KMS-11 (cell line): ENCODE measurements at regions not wholly inside any gene's neighbourhood (a gene's known extent, or its start where the extent isn't known, plus 50 kb on each side); places are given as distances from the start of the nearest gene placed in this dataset.

Experiments used
- H2AFZ ChIP-seq: fragments of 200-600 bp; sonication (generic); 2 replicates; pipeline ENCODE4 v1.6.1; 2016; ENCODE audit warnings: antibody characterized with exemption, mixed run types, low read depth
- H3K27ac ChIP-seq: fragments of 200-600 bp; sonication (generic); 2 replicates; pipeline ENCODE4 v1.6.1; 2016; ENCODE audit warnings: mild to moderate bottlenecking, mixed run types
- H3K27me3 ChIP-seq: fragments of 200-600 bp; sonication (generic); 2 replicates; pipeline ENCODE4 v1.6.1; 2017; ENCODE audit warnings: mild to moderate bottlenecking, low read depth, mixed run types, moderate library complexity; ENCODE audit not compliant: insufficient read depth
- H3K36me3 ChIP-seq: fragments of 200-600 bp; sonication (generic); 2 replicates; pipeline ENCODE4 v1.6.1; 2017; ENCODE audit warnings: mild to moderate bottlenecking, mixed run types; ENCODE audit not compliant: insufficient read depth
- H3K4me1 ChIP-seq: fragments of 200-600 bp; sonication (generic); 2 replicates; pipeline ENCODE4 v1.6.1; 2016; ENCODE audit warnings: mild to moderate bottlenecking, low read depth, mixed run types; ENCODE audit not compliant: poor library complexity, severe bottlenecking
- H3K4me2 ChIP-seq: fragments of 200-600 bp; sonication (generic); 2 replicates; pipeline ENCODE4 v1.7.0; 2016; ENCODE audit warnings: mild to moderate bottlenecking, mixed run types
- H3K4me3 ChIP-seq: fragments of 200-600 bp; sonication (generic); IDR thresholded peaks from 2 replicates; pipeline ENCODE4 v1.6.1; 2017; ENCODE audit warnings: low read depth, low read length, mixed read lengths; ENCODE audit not compliant: insufficient read depth
- H3K79me2 ChIP-seq: fragments of 200-600 bp; sonication (generic); 2 replicates; pipeline ENCODE4 v1.6.1; 2016; ENCODE audit warnings: low read depth, mixed run types; ENCODE audit not compliant: insufficient read depth
- H3K9ac ChIP-seq: fragments of 200-600 bp; sonication (generic); 2 replicates; pipeline ENCODE4 v1.6.1; 2016; ENCODE audit warnings: mild to moderate bottlenecking, mixed run types
- H4K20me1 ChIP-seq: fragments of 200-600 bp; sonication (generic); 2 replicates; pipeline ENCODE4 v1.6.1; 2016; ENCODE audit warnings: mild to moderate bottlenecking, mixed run types; ENCODE audit not compliant: insufficient read depth
- CTCF ChIP-seq: fragments of 200-600 bp; sonication (generic); conservative IDR thresholded peaks from 2 replicates; pipeline ENCODE4 v1.6.1; 2017; ENCODE audit warnings: low read depth, mild to moderate bottlenecking, antibody characterized with exemption, low read length, moderate library complexity, mixed read lengths

GRCh38 chr14:38950676-38951075 is 152.4 kb downstream of the SEC23A start:
- no peaks in the 10 kb centered on the region for H3K27me3 ChIP-seq
- H3K4me1 ChIP-seq: no peaks in the 10 kb centered on the region
- no peaks in the 10 kb centered on the region for H3K36me3 ChIP-seq
- H4K20me1 ChIP-seq: no peaks in the 10 kb centered on the region
- H3K27ac ChIP-seq: no peak overlapping the region
- H2AFZ ChIP-seq: no peak overlapping the region
- H3K79me2 ChIP-seq: no peaks in the 10 kb centered on the region
- TF ChIP-seq CTCF: no peak
- no peak overlapping the region for H3K4me2 ChIP-seq
- H3K4me3 ChIP-seq: no peak overlapping the region
- H3K9ac ChIP-seq: no peak overlapping the region

DNA sequence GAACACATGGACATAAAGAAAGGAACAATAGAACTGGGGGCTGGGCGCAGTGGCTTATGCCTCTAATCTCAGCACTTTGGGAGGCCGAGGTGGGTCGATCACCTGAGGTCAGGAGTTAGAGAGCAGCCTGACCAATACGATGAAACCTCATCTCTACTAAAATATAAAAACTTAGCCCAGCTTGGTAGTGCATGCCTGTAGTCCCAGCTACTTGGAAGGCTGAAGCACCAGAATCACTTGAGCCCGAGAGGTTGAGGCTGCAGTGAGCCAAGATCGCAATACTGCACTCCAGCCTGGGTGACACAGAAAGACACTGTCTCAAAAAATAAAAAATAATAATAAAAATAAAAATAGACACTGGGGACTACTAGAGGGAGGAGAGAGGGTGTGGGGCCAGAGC is 154.5 kb downstream of the SEC23A start:
- Histone ChIP-seq H3K9ac (no peak overlapping the region), H2AFZ (no peak overlapping the region), H3K4me3 (no peak overlapping the region), H3K27me3 (no peaks in the 10 kb centered on the region), H3K4me1 (no peaks in the 10 kb centered on the region), H3K79me2 (no peaks in the 10 kb centered on the region), H3K36me3 (no peaks in the 10 kb centered on the region), H3K4me2 (no peak overlapping the region), H4K20me1 (no peaks in the 10 kb centered on the region), H3K27ac (no peak overlapping the region)
- no peak for TF ChIP-seq CTCF

DNA sequence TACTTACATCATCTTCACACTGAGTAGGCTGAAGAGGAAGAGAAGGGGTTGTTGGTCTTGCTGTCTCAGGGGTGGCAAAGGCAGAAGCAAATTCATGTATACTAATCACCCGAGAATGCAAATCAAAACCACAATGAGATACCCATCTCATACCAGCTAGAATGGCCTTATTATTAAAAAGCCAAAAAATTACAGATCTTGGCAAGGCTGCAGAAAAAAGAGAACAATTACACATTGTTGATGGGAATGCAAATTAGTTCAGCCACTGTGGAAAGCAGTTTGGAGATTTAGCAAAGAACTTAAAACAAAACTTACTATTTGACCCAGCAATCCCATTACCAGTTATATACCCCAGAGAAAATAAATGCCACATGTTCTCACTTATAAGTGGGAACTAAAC is 154.9 kb downstream of the SEC23A start:
- no peaks in the 10 kb centered on the region for H3K79me2 ChIP-seq
- H3K4me1 ChIP-seq: no peaks in the 10 kb centered on the region
- TF ChIP-seq CTCF: no peak
- no peak overlapping the region for H3K4me2 ChIP-seq
- H2AFZ ChIP-seq: no peak overlapping the region
- H3K36me3 ChIP-seq: no peaks in the 10 kb centered on the region
- no peaks in the 10 kb centered on the region for H4K20me1 ChIP-seq
- no peak overlapping the region for H3K9ac ChIP-seq
- no peak overlapping the region for H3K27ac ChIP-seq
- H3K27me3 ChIP-seq: no peaks in the 10 kb centered on the region
- H3K4me3 ChIP-seq: no peak overlapping the region

- no peaks in the 10 kb centered on the region for H3K36me3 ChIP-seq
- no peak overlapping the region for H3K4me2 ChIP-seq
- no peak overlapping the region for H3K9ac ChIP-seq
- no peak overlapping the region for H2AFZ ChIP-seq
- H3K4me1 ChIP-seq: no peaks in the 10 kb centered on the region
- H4K20me1 ChIP-seq: no peaks in the 10 kb centered on the region
- no peaks in the 10 kb centered on the region for H3K79me2 ChIP-seq
- H3K27ac ChIP-seq: no peak overlapping the region
- H3K27me3 ChIP-seq: no peaks in the 10 kb centered on the region
- no peak for TF ChIP-seq CTCF
- no peak overlapping the region for H3K4me3 ChIP-seq
Observed at GRCh38 chr14:38947343-38947742, 155.7 kb downstream of the SEC23A start.

DNA sequence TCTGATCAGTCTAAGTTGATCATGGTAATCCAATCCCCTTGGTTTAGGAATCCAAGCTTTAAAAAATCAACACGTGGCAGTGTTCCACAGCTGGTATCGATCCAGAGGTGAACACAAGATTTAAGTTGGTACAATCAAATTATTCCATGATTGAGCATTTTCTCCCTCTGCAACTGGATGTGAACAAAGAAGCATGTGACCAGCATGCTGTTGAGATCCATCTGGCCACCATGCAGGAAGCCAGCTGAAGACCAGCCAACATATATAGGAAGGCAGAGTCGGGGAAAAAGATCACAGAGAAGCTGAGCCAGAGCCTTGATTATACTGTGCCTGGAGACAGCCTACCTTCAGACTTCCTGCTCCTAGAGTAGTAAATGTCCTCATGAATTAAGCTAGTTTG is 158.3 kb downstream of the SEC23A start:
- no peak overlapping the region for H3K4me3 ChIP-seq
- no peaks in the 10 kb centered on the region for H3K79me2 ChIP-seq
- H4K20me1 ChIP-seq: no peaks in the 10 kb centered on the region
- H2AFZ ChIP-seq: no peak overlapping the region
- no peak overlapping the region for H3K27ac ChIP-seq
- TF ChIP-seq CTCF: no peak
- H3K27me3 ChIP-seq: no peaks in the 10 kb centered on the region
- H3K9ac ChIP-seq: no peak overlapping the region
- H3K4me2 ChIP-seq: no peak overlapping the region
- no peaks in the 10 kb centered on the region for H3K4me1 ChIP-seq
- H3K36me3 ChIP-seq: no peaks in the 10 kb centered on the region
